ENCODE measurements at regions not wholly inside any gene's neighbourhood (a gene's known extent, or its start where the extent isn't known, plus 50 kb on each side); places are given as distances from the start of the nearest gene placed in this dataset.

- TF ChIP-seq CTCF (IDR thresholded peaks at IDR 0.05) (no peak), POLR2AphosphoS5 (IDR thresholded peaks at IDR 0.05; ENCODE audit: low read depth, low read length) (no peak), SIN3A (IDR thresholded peaks at IDR 0.05; ENCODE audit: borderline replicate concordance, insufficient read depth, low read depth, low read length) (no peak)
Measured at GRCh38 chr2:207253666-207254345, 88.1 kb upstream of the KLF7 start.

All from Panc1 (cell line).